ENCODE measurements at regions not wholly inside any gene's neighbourhood (a gene's known extent, or its start where the extent isn't known, plus 50 kb on each side); places are given as distances from the start of the nearest gene placed in this dataset.

DNA sequence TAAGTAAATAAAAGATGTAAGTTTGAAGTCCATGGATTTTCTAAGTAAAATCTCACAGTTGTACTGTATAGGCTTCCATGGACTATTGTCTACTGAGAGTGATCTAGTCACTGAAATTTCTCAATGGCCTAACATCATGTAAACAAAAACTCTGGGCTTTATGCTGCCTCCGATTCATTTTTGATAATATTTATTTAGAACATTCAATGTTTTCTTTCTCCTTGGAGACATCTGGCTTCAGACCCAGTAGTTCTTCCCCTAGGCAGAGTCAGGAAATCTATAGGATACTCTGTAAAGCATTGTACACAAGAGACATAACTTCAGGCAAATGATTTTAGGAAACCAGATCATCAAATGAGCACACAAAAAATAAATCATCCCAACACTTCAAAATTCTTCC, 1208.6 kb upstream of the ZEB2 start:
- intact Hi-C loops (cut with DNase I, micrococcal nuclease), result no loop called here
- TF ChIP-seq, protein P1, sequence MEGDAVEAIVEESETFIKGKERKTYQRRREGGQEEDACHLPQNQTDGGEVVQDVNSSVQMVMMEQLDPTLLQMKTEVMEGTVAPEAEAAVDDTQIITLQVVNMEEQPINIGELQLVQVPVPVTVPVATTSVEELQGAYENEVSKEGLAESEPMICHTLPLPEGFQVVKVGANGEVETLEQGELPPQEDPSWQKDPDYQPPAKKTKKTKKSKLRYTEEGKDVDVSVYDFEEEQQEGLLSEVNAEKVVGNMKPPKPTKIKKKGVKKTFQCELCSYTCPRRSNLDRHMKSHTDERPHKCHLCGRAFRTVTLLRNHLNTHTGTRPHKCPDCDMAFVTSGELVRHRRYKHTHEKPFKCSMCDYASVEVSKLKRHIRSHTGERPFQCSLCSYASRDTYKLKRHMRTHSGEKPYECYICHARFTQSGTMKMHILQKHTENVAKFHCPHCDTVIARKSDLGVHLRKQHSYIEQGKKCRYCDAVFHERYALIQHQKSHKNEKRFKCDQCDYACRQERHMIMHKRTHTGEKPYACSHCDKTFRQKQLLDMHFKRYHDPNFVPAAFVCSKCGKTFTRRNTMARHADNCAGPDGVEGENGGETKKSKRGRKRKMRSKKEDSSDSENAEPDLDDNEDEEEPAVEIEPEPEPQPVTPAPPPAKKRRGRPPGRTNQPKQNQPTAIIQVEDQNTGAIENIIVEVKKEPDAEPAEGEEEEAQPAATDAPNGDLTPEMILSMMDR (IDR thresholded peaks at IDR 0.05), result no peak
- H3K9me3 ChIP-seq, result no peaks in the 10 kb centered on the region
- H3K36me3 ChIP-seq (ENCODE audit: low read depth), result no peaks in the 10 kb centered on the region
- H3K4me3 ChIP-seq, result no peak overlapping the region
- no peak for ATAC-seq
- no peak for DNase-seq
- H3K4me1 ChIP-seq (ENCODE audit: low read depth), result no peaks in the 10 kb centered on the region

DNA sequence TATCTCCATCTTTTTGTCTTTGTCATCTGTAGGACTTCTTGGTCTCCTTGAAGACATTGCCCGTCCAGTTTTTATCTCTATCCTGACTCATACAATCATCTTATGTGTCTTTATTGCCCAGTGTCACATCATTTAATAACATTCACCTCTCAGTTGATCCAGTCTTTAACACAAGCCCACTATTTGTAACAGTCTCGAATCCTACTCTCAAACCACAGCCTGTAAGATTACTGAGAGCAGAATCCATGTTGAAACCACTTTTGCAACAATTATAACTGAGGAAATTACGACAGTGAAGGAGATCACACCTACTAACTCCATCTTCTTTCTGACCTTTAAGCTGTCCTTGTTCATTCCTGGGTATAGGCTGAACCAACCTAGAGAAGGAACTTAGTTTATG, 1206.0 kb upstream of the ZEB2 start:
- Histone ChIP-seq H3K4me3 (no peak overlapping the region), H3K4me1 (ENCODE audit: low read depth) (no peaks in the 10 kb centered on the region), H3K36me3 (ENCODE audit: low read depth) (no peaks in the 10 kb centered on the region), H3K9me3 (no peaks in the 10 kb centered on the region)
- intact Hi-C loops (cut with DNase I, micrococcal nuclease), result no loop called here
- TF ChIP-seq, protein P1 (IDR thresholded peaks at IDR 0.05), result no peak
- DNase-seq (no peak), ATAC-seq (no peak)

DNA sequence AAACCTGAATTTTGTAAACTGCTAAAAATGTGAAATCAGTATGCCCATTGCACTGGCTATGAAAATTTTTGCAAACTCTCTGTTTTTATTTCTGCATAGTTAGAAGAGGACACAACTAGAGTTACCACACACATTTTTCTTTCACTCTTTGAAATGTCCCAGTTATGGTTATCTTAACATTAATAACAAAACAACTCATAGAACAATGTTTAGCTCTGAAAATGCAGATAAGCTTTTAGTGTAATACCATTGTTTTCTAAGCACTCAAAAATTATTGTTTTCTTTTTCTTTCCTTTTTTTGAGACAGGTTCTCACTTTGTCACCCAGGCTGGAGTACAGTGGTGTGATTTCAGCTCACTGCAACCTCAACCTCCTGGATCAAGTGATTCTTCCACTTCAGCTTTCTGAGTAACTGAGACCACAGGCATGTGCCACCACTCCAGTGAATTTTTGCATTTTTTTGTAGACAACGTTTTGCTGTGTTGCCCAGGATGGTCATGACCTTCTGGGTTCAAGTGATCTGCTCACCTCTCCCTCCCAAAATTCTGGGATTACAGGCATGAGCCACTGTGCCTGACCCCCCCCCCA, 1204.5 kb upstream of the ZEB2 start:
- H3K4me3 ChIP-seq, result no peak overlapping the region
- no peaks in the 10 kb centered on the region for H3K36me3 ChIP-seq (ENCODE audit: low read depth)
- no peaks in the 10 kb centered on the region for H3K9me3 ChIP-seq
- intact Hi-C loops (cut with DNase I, micrococcal nuclease), result no loop called here
- TF ChIP-seq, protein P1 (IDR thresholded peaks at IDR 0.05), result no peak
- ATAC-seq (no peak), DNase-seq (no peak)
- no peaks in the 10 kb centered on the region for H3K4me1 ChIP-seq (ENCODE audit: low read depth)

DNA sequence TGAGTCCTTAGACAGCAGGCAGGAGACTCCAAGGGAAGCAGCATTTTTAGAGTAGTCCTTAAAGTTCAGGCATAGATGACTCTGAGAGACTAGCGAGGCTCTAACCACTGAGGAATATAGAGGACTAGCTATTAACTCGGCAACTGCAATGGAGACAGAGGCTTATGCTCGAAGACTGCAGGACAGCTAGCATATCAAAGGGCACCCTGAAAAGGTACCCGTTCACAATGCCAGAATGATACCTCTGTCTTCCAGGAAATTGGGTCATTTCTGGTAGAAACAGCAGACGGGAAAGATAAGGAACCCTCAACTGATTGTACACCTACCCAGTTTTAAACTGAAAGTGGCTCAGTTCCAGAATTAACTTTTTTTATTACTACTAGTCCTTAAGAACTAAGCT, 1204.0 kb upstream of the ZEB2 start:
- Histone ChIP-seq H3K4me3 (no peak overlapping the region), H3K9me3 (no peaks in the 10 kb centered on the region), H3K4me1 (ENCODE audit: low read depth) (no peaks in the 10 kb centered on the region), H3K36me3 (ENCODE audit: low read depth) (no peaks in the 10 kb centered on the region)
- DNase-seq, result no peak
- no peak for ATAC-seq
- intact Hi-C loops (cut with DNase I, micrococcal nuclease), result no loop called here
- TF ChIP-seq, protein P1 (IDR thresholded peaks at IDR 0.05), result no peak

DNA sequence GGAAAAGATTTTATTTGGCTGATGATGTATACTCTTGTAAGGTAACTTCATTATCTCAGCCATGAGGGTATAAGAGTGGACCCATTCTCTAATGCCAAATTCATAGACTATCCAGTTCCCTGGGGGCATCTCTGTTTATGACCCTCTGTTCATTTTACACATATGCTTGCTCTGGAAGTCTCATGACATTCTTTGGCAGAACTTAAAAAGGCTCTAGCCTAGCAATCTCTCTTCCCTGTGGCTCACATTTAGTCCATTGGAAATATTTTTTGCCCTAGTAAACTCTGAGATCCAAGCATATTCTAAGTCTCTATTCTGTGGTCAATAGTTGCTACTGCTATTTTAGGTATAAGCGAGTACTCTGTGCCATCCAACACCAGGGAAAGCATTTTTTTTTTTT, 1201.8 kb upstream of the ZEB2 start:
- no peaks in the 10 kb centered on the region for H3K36me3 ChIP-seq (ENCODE audit: low read depth)
- DNase-seq (no peak), ATAC-seq (no peak)
- intact Hi-C loops (cut with DNase I, micrococcal nuclease), result no loop called here
- TF ChIP-seq, protein P1 (IDR thresholded peaks at IDR 0.05), result no peak
- H3K9me3 ChIP-seq, result no peaks in the 10 kb centered on the region
- no peak overlapping the region for H3K4me3 ChIP-seq
- no peaks in the 10 kb centered on the region for H3K4me1 ChIP-seq (ENCODE audit: low read depth)

DNA sequence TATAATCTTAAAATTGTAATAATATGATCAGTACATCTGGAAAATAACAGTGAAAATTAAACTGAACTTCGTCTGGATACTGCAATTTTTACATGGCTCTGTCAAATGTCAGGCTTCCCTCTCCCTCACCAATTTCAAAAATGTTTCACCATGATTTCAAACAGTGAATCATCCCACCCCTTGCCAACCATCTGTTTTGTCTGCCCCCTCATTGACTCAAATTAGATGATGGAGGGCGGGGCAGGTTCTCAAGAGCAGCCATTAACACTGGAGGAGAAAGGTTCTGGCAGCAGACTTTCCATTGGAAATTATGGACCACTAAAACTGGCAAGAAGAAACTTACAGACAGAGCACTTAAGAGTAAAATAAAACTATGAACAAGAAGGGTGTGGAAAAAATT, 1195.7 kb upstream of the ZEB2 start:
- no peak for DNase-seq
- ATAC-seq, result no peak
- TF ChIP-seq, protein P1 (IDR thresholded peaks at IDR 0.05), result no peak
- H3K9me3 ChIP-seq, result no peaks in the 10 kb centered on the region
- intact Hi-C loops (cut with DNase I, micrococcal nuclease), result no loop called here
- H3K36me3 ChIP-seq (ENCODE audit: low read depth), result no peaks in the 10 kb centered on the region
- H3K4me3 ChIP-seq, result no peak overlapping the region
- H3K4me1 ChIP-seq (ENCODE audit: low read depth), result no peaks in the 10 kb centered on the region

Data from mucosa of descending colon (tissue), 3 donors.